B cell (primary cell): ENCODE measurements at regions not wholly inside any gene's neighbourhood (a gene's known extent, or its start where the extent isn't known, plus 50 kb on each side); places are given as distances from the start of the nearest gene placed in this dataset.

Experiments
- ATAC-seq: fragments of 200-7000 bp; cut with Tn5 transposase; one replicate; pipeline ENCODE4 v1.10.0; 2021; ENCODE audit warnings: low read depth, mild to moderate bottlenecking, moderate number of reproducible peaks, moderate library complexity
- CTCF ChIA-PET: fragments of 350-600 bp; sonication (Branson Sonifier 250); formaldehyde crosslinking; loops from one replicate; lab custom pipeline; 2021; ENCODE audit warnings: antibody characterized with exemption, inconsistent platforms; lab: Charles Lee
- POLR2A ChIA-PET: fragments of 350-600 bp; sonication (Branson Sonifier 250); formaldehyde crosslinking; loops from one replicate; lab custom pipeline; 2021; ENCODE audit warnings: antibody characterized with exemption; lab: Charles Lee
- DNase-seq: peaks from one replicate; pipeline ENCODE4 v3.0.0; 2013
- H2AFZ ChIP-seq: 2 replicates; pipeline ENCODE4 v1.6.1; 2012; ENCODE audit warnings: mild to moderate bottlenecking, low read depth, low read length; ENCODE audit not compliant: insufficient read depth, poor library complexity, severe bottlenecking
- H3K27ac ChIP-seq, 2 donors: 1 replicate in 1 of 2; 2 replicates in 1 of 2; pipeline ENCODE4 v1.5.1; 2012 to 2013; ENCODE audit warnings: low read length in 2 of 2, mild to moderate bottlenecking in 2 of 2, moderate library complexity in 1 of 2
- H3K27me3 ChIP-seq, 4 experiments: fragments of 200-600 bp in 1 of 4; sonication (generic) in 1 of 4; replicated peaks in 1 of 4; 1 replicate in 2 of 4; 2 replicates in 2 of 4; pipeline versions ENCODE4 v1.6.1 to v1.7.0; 2013 to 2016; ENCODE audit warnings: low read length in 3 of 4, mild to moderate bottlenecking in 2 of 4, mixed read lengths in 1 of 4, moderate library complexity in 1 of 4; ENCODE audit not compliant: insufficient read depth in 4 of 4, control insufficient read depth in 3 of 4; ENCODE audit errors: control extremely low read depth in 1 of 4
- H3K36me3 ChIP-seq, 2 experiments: replicated peaks in 1 of 2; 1 replicate in 1 of 2; 2 replicates in 1 of 2; pipeline versions ENCODE4 v1.6.1 to v1.7.1; 2013; ENCODE audit warnings: low read length in 1 of 2; ENCODE audit not compliant: insufficient read depth in 2 of 2, control insufficient read depth in 1 of 2; ENCODE audit errors: control extremely low read depth in 1 of 2, extremely low read depth in 1 of 2
- H3K4me1 ChIP-seq, 2 donors: fragments of 200-600 bp in 1 of 2; sonication (generic) in 1 of 2; 1 replicate in 1 of 2; 2 replicates in 1 of 2; pipeline versions ENCODE4 v1.5.1 to v1.6.1; 2013 to 2017; ENCODE audit warnings: low read length in 2 of 2; ENCODE audit not compliant: control insufficient read depth in 2 of 2, insufficient read depth in 2 of 2
- H3K4me2 ChIP-seq: replicated peaks from 2 replicates; pipeline ENCODE3; 2012; ENCODE audit warnings: mild to moderate bottlenecking, low read depth, low read length; ENCODE audit not compliant: poor library complexity, severe bottlenecking
- H3K4me3 ChIP-seq, 5 experiments: fragments of 200-600 bp in 1 of 5; sonication (generic) in 1 of 5; 1 replicate in 3 of 5; 2 replicates in 2 of 5; pipeline versions ENCODE4 v1.5.1 to v1.7.0; 2011 to 2016; ENCODE audit warnings: low read length in 4 of 5, mild to moderate bottlenecking in 4 of 5, low read depth in 2 of 5, control low read depth in 1 of 5, moderate library complexity in 1 of 5; ENCODE audit not compliant: insufficient read depth in 1 of 5; ENCODE audit errors: control extremely low read depth in 1 of 5, extremely low read depth in 1 of 5
- H3K79me2 ChIP-seq: fragments of 200-600 bp; sonication (generic); one replicate; pipeline ENCODE4 v1.6.0; 2016; ENCODE audit warnings: low read length; ENCODE audit not compliant: control insufficient read depth, insufficient read depth
- H3K9ac ChIP-seq: fragments of 200-600 bp; sonication (generic); 2 replicates; pipeline ENCODE4 v1.6.1; 2017; ENCODE audit warnings: mild to moderate bottlenecking, low read length, moderate library complexity
- H3K9me3 ChIP-seq, 3 donors: one replicate each; pipeline versions ENCODE4 v1.6.1 to v1.7.1; 2013; ENCODE audit warnings: low read length in 2 of 3; ENCODE audit not compliant: control insufficient read depth in 2 of 3, insufficient read depth in 1 of 3; ENCODE audit errors: control extremely low read depth in 1 of 3
- H4K20me1 ChIP-seq: 2 replicates; pipeline ENCODE4 v1.6.0; 2012; ENCODE audit warnings: mild to moderate bottlenecking, low read length; ENCODE audit not compliant: insufficient read depth, control insufficient read depth, poor library complexity, severe bottlenecking
- H3K27ac Mint-ChIP-seq: one replicate; pipeline ENCODE4 v1.8.0; 2021; ENCODE audit warnings: mixed read lengths
- H3K27me3 Mint-ChIP-seq: one replicate; pipeline ENCODE4 v1.8.0; 2021; ENCODE audit warnings: mixed read lengths
- H3K4me1 Mint-ChIP-seq: one replicate; pipeline ENCODE4 v1.8.0; 2021; ENCODE audit warnings: mixed read lengths
- H3K4me3 Mint-ChIP-seq: one replicate; pipeline ENCODE4 v1.8.0; 2021; ENCODE audit warnings: mixed read lengths
- H3K9me3 Mint-ChIP-seq: one replicate; pipeline ENCODE4 v1.8.0; 2022; ENCODE audit warnings: mixed read lengths; ENCODE audit not compliant: insufficient read depth
- EZH2 ChIP-seq: IDR thresholded peaks from 2 replicates; pipeline ENCODE4 v1.6.1; 2012; ENCODE audit warnings: borderline replicate concordance, low read depth, mild to moderate bottlenecking, moderate library complexity, low read length; ENCODE audit not compliant: insufficient read depth, poor library complexity, severe bottlenecking
- WGBS: methylation state at CpG from one replicate; pipeline ENCODE4 v1.1.5; 2013; ENCODE audit warnings: missing lambda C conversion rate; ENCODE audit not compliant: insufficient coverage; 5-methylcytosine and 5-hydroxymethylcytosine counted together
- intact Hi-C: fragments of 100-400 bp; cut with micrococcal nuclease; formaldehyde crosslinking; loops from one replicate; pipeline ENCODE4 v1.10.0; 2022
- TF ChIP-seq, protein P1 (sequence below): fragments of 200-600 bp; IDR thresholded peaks from one replicate; pipeline ENCODE4 v1.8.0; 2022; ENCODE audit warnings: antibody characterized with exemption, mild to moderate bottlenecking

DNA sequence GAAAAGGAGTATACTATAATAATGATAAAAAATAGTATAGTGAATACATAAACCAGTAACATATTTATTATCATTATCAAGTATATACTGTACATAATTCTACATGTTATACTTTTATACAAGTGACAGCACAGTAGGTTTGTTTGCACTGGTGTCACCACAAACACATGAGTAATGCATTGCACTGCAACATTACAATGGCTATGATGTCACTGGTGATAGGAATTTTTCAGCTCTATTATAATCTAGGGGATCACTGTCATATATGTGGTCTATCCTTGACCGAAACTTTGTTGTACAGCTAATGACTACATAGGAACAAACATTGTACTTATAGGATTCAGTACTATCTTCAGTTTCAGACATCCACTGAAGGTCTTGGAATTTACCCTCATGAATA, 165.8 kb upstream of the SYT1 start:
- no peaks in the 10 kb centered on the region for H3K79me2 ChIP-seq
- no peaks in the 10 kb centered on the region for H3K27me3 ChIP-seq
- peaks cover 0 to 2% (median 0%) of the 10 kb centered on the region in 3 donors for H3K9me3 ChIP-seq
- no peak overlapping the region for H3K4me3 ChIP-seq
- no peak for DNase-seq
- no CpG with 5 or more reads among the region's 1 CpG for WGBS
- no peaks in the 10 kb centered on the region for H4K20me1 ChIP-seq
- no peak for ATAC-seq
- intact Hi-C loops: no loop called here
- ChIA-PET CTCF (no interaction called here), POLR2A (no interaction called here)
- TF ChIP-seq, protein P1, sequence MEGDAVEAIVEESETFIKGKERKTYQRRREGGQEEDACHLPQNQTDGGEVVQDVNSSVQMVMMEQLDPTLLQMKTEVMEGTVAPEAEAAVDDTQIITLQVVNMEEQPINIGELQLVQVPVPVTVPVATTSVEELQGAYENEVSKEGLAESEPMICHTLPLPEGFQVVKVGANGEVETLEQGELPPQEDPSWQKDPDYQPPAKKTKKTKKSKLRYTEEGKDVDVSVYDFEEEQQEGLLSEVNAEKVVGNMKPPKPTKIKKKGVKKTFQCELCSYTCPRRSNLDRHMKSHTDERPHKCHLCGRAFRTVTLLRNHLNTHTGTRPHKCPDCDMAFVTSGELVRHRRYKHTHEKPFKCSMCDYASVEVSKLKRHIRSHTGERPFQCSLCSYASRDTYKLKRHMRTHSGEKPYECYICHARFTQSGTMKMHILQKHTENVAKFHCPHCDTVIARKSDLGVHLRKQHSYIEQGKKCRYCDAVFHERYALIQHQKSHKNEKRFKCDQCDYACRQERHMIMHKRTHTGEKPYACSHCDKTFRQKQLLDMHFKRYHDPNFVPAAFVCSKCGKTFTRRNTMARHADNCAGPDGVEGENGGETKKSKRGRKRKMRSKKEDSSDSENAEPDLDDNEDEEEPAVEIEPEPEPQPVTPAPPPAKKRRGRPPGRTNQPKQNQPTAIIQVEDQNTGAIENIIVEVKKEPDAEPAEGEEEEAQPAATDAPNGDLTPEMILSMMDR: no peak
- TF ChIP-seq EZH2: no peak
- H2AFZ ChIP-seq: no peak overlapping the region
- Mint-ChIP-seq H3K27me3 (no peaks in the 10 kb centered on the region), H3K27ac (no peak overlapping the region), H3K9me3 (no peaks in the 10 kb centered on the region), H3K4me1 (no peaks in the 10 kb centered on the region), H3K4me3 (no peak overlapping the region)
- H3K4me2 ChIP-seq: no peak overlapping the region
- H3K4me1 ChIP-seq: no peaks in the 10 kb centered on the region
- no peak overlapping the region for H3K9ac ChIP-seq
- H3K36me3 ChIP-seq: no peaks in the 10 kb centered on the region
- no peak overlapping the region for H3K27ac ChIP-seq

DNA sequence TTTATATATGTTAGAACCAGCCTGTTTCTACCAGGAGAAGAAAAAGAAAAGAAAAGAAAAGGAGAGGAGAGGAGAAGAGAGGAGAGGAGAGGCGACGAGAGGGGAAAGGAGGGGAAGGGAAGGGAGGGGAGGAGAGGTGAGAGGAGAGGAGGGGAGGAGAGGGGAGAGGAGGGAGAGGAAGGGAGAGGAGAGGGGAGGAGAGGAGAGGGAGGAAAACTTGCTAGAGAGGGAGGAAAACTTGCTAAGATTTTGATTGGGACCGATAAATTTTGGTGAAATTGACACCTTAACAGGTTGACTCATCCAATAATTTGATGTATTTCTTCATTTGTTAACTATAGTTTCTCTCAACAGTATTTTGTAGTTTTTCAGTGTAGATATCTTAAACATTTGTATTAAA, 164.0 kb upstream of the SYT1 start:
- H3K4me1 Mint-ChIP-seq: no peaks in the 10 kb centered on the region
- intact Hi-C loops: no loop called here
- no peak for TF ChIP-seq EZH2
- TF ChIP-seq, protein P1: no peak
- H2AFZ ChIP-seq: no peak overlapping the region
- no peak for DNase-seq
- POLR2A ChIA-PET: no interaction called here
- no peak overlapping the region for H3K4me3 Mint-ChIP-seq
- CTCF ChIA-PET: no interaction called here
- peaks cover 0 to 2% (median 0%) of the 10 kb centered on the region in 3 donors for H3K9me3 ChIP-seq
- H3K27ac ChIP-seq: no peak overlapping the region
- H3K9me3 Mint-ChIP-seq: no peaks in the 10 kb centered on the region
- 89% methylated on average over 2 of the region's 3 CpGs for WGBS
- no peak overlapping the region for H3K9ac ChIP-seq
- no peak overlapping the region for H3K27ac Mint-ChIP-seq
- no peaks in the 10 kb centered on the region for H4K20me1 ChIP-seq
- H3K4me2 ChIP-seq: no peak overlapping the region
- H3K4me3 ChIP-seq: no peak overlapping the region
- H3K27me3 Mint-ChIP-seq: no peaks in the 10 kb centered on the region
- no peaks in the 10 kb centered on the region for H3K36me3 ChIP-seq
- no peaks in the 10 kb centered on the region for H3K79me2 ChIP-seq
- no peaks in the 10 kb centered on the region for H3K4me1 ChIP-seq
- no peaks in the 10 kb centered on the region for H3K27me3 ChIP-seq
- ATAC-seq: no peak
